ENCODE measurements at regions not wholly inside any gene's neighbourhood (a gene's known extent, or its start where the extent isn't known, plus 50 kb on each side); places are given as distances from the start of the nearest gene placed in this dataset.
"Not testable (repeated sequence)": the region's sequence is repeated elsewhere in the genome, so short reads cannot be mapped to it uniquely, and the experiment has no call there.

DNA sequence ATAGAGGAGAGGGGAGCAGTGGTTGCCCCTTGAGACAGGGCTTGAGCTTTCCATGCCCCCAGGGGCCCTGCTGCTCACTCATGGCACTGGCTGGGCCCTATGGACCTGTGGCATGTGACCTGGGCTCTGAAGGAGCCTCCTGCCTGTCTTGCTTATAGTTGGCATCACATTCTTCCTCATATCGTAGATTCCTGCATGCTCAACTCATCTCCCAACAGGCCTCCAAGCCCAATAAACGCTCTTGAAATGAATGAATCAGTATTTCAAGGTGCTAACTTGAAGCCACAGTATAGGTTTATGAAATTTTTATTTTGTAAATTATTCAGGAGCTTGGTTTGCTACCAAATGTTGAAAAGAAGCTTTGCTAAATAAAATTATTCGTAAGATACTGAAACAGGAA, 93.3 kb upstream of the SLC7A14 start:
- H4K20me1 ChIP-seq (ENCODE audit: low read depth, low read length), result no peaks in the 10 kb centered on the region
- H3K9me2 ChIP-seq (replicated peaks; ENCODE audit: insufficient read depth, low read length), result no peaks in the 10 kb centered on the region
- no peaks in the 10 kb centered on the region for H3K79me2 ChIP-seq (ENCODE audit: insufficient read depth, low read length)
- H3F3A ChIP-seq (ENCODE audit: insufficient read depth), result no peaks in the 10 kb centered on the region
- no peak overlapping the region for H3K9ac ChIP-seq (ENCODE audit: low read length)
- H3K9me3 ChIP-seq (ENCODE audit: insufficient read depth, low read length), result no peaks in the 10 kb centered on the region
- no peak overlapping the region for H3K27ac ChIP-seq (ENCODE audit: low read depth, low read length)
- no peak for TF ChIP-seq EZH2phosphoT487 (conservative IDR thresholded peaks at IDR 0.05; ENCODE audit: low read length)
- TF ChIP-seq CTCF (IDR thresholded peaks at IDR 0.05; ENCODE audit: insufficient read depth, low read length, poor library complexity, severe bottlenecking), result no peak
- no peaks in the 10 kb centered on the region for H3K36me3 ChIP-seq (ENCODE audit: low read length)
- H3K27me3 ChIP-seq (ENCODE audit: low read length), result no peaks in the 10 kb centered on the region
- no peak overlapping the region for H2AFZ ChIP-seq (ENCODE audit: low read depth, low read length, severe bottlenecking)
- H3K4me2 ChIP-seq (ENCODE audit: low read depth, low read length, poor library complexity, severe bottlenecking), result no peak overlapping the region
- H3K4me3 ChIP-seq (ENCODE audit: insufficient read depth, low read length, poor library complexity, severe bottlenecking), result no peak overlapping the region

GRCh38 chr3:170670504-170670903, 84.6 kb upstream of the SLC7A14 start:
- Histone ChIP-seq H3K36me3 (ENCODE audit: low read length) (no peaks in the 10 kb centered on the region), H2AFZ (ENCODE audit: low read depth, low read length, severe bottlenecking) (no peak overlapping the region), H4K20me1 (ENCODE audit: low read depth, low read length) (no peaks in the 10 kb centered on the region), H3K9ac (ENCODE audit: low read length) (no peak overlapping the region), H3K4me2 (ENCODE audit: low read depth, low read length, poor library complexity, severe bottlenecking) (no peak overlapping the region), H3K27ac (ENCODE audit: low read depth, low read length) (no peak overlapping the region), H3K9me3 (ENCODE audit: insufficient read depth, low read length) (no peaks in the 10 kb centered on the region), H3K4me3 (ENCODE audit: insufficient read depth, low read length, poor library complexity, severe bottlenecking) (no peak overlapping the region), H3F3A (ENCODE audit: insufficient read depth) (no peaks in the 10 kb centered on the region), H3K9me2 (replicated peaks; ENCODE audit: insufficient read depth, low read length) (no peaks in the 10 kb centered on the region), H3K79me2 (ENCODE audit: insufficient read depth, low read length) (no peaks in the 10 kb centered on the region), H3K27me3 (ENCODE audit: low read length) (no peaks in the 10 kb centered on the region)
- TF ChIP-seq CTCF (IDR thresholded peaks at IDR 0.05; ENCODE audit: insufficient read depth, low read length, poor library complexity, severe bottlenecking) (no peak), EZH2phosphoT487 (conservative IDR thresholded peaks at IDR 0.05; ENCODE audit: low read length) (no peak)

GRCh38 chr3:170662986-170663385, 77.1 kb upstream of the SLC7A14 start:
- H3K36me3 ChIP-seq (ENCODE audit: low read length); H3K9ac ChIP-seq (ENCODE audit: low read length); H3K9me2 ChIP-seq (replicated peaks; ENCODE audit: insufficient read depth, low read length); H3K27me3 ChIP-seq (ENCODE audit: low read length); H2AFZ ChIP-seq (ENCODE audit: low read depth, low read length, severe bottlenecking); H4K20me1 ChIP-seq (ENCODE audit: low read depth, low read length); H3F3A ChIP-seq (ENCODE audit: insufficient read depth); H3K4me2 ChIP-seq (ENCODE audit: low read depth, low read length, poor library complexity, severe bottlenecking); H3K79me2 ChIP-seq (ENCODE audit: insufficient read depth, low read length); H3K9me3 ChIP-seq (ENCODE audit: insufficient read depth, low read length); H3K27ac ChIP-seq (ENCODE audit: low read depth, low read length); H3K4me3 ChIP-seq (ENCODE audit: insufficient read depth, low read length, poor library complexity, severe bottlenecking): not testable (repeated sequence)

- no peaks in the 10 kb centered on the region for H3F3A ChIP-seq (ENCODE audit: insufficient read depth)
- no peaks in the 10 kb centered on the region for H3K9me2 ChIP-seq (replicated peaks; ENCODE audit: insufficient read depth, low read length)
- no peaks in the 10 kb centered on the region for H3K36me3 ChIP-seq (ENCODE audit: low read length)
- no peak overlapping the region for H3K4me2 ChIP-seq (ENCODE audit: low read depth, low read length, poor library complexity, severe bottlenecking)
- H3K27ac ChIP-seq (ENCODE audit: low read depth, low read length), result no peak overlapping the region
- no peak overlapping the region for H2AFZ ChIP-seq (ENCODE audit: low read depth, low read length, severe bottlenecking)
- no peaks in the 10 kb centered on the region for H3K79me2 ChIP-seq (ENCODE audit: insufficient read depth, low read length)
- no peaks in the 10 kb centered on the region for H4K20me1 ChIP-seq (ENCODE audit: low read depth, low read length)
- TF ChIP-seq EZH2phosphoT487 (conservative IDR thresholded peaks at IDR 0.05; ENCODE audit: low read length) (no peak), CTCF (IDR thresholded peaks at IDR 0.05; ENCODE audit: insufficient read depth, low read length, poor library complexity, severe bottlenecking) (no peak)
- H3K9ac ChIP-seq (ENCODE audit: low read length), result no peak overlapping the region
- H3K9me3 ChIP-seq (ENCODE audit: insufficient read depth, low read length), result no peaks in the 10 kb centered on the region
- H3K4me3 ChIP-seq (ENCODE audit: insufficient read depth, low read length, poor library complexity, severe bottlenecking), result no peak overlapping the region
- H3K27me3 ChIP-seq (ENCODE audit: low read length), result no peaks in the 10 kb centered on the region
Measured at GRCh38 chr3:170660139-170660538, 74.3 kb upstream of the SLC7A14 start.

Data from SU-DHL-6 (cell line).